Middle frontal gyrus (tissue), 1 donor: ENCODE measurements at regions not wholly inside any gene's neighbourhood (a gene's known extent, or its start where the extent isn't known, plus 50 kb on each side); places are given as distances from the start of the nearest gene placed in this dataset.

Experiments used
- DNase-seq: peaks from one replicate; pipeline ENCODE4 v3.0.0-alpha.2; 2015; ENCODE audit warnings: low spot score; ENCODE audit errors: extremely low spot score

GRCh38 chr7:156487811-156488533 lies 152.6 kb upstream of the RNF32 start:
- DNase-seq, result no peak

DNA sequence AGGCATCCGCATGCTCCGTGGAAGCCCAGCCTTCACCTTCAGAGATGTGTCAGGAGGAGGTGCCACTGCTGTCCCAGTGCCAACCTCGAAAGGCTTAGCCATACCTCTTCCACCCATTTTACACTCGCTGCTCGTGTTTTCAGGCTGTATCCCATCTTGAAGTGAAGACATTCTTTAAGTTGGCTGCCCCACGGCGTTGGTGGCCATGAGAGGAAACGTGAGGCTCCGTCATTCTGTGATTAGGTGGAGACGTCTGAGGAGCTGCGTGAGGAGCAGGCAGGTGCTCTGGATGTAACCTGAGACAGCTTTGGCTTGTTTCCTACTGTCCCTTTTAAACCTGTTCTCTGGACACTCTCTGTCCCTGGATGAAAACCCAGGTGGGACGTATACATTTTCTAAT lies 159.9 kb upstream of the RNF32 start:
- DNase-seq, result no peak

DNA sequence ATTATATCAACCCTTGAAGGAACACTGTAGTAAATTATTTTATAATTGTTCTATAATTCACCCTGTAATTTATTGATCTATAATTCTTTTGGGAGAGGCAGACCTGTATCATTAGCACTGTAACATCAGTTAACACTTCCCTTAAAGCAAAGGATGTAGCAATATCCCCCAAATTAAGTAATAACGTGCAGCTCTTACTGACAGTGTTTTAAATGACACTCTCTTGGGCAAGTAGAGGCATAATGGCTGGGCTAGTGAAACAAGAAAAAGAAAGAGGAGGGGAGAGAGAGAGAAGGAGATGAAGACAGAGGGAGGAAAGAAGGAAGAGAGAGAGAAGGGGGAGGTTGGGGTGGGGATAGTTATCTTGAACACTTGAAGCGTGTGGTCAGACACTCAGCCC lies 161.0 kb upstream of the RNF32 start:
- no peak for DNase-seq

DNA sequence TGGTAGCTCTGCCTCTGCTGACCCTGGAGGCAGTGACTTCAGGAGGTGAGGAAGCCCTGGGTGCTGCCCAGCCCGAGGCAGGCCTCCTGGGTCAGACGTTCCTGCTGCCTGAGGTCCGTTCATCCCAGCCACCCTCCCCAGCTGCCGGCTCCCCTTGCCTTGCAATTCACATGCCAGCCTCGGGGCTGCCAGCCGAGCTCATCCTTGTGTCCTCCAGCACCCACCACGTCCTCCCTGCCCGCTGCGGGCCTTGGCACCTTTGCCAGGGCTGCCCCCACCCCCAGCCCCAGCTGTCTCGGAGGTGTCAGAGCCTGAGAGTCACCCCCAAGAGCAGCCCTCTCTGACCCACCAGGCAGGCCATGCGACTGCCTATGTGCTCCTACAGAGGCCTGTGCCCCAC lies 162.1 kb upstream of the RNF32 start:
- no peak for DNase-seq

DNA sequence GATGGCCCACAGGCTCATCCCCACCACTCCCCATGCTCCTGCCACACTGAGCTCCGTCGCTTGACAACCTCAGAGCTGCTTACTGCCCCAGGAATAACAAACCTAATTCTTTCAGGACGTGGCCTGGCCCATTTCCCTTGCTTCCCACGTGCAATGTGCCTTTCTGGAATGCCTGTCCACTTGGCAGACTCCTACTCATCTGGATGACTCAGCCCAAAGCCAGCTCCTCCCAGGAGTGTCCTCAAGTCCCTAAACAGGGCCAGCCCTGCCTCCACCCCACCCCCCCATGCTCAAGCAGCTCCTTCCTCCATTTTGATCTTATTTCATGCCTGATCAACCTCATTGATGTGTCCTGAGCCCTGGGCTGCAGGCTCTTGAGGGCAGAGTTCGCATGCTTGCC lies 164.9 kb upstream of the RNF32 start:
- no peak for DNase-seq

- no peak for DNase-seq
Measured at GRCh38 chr7:156475179-156475578, 165.4 kb upstream of the RNF32 start.

GRCh38 chr7:156474241-156474743 lies 166.3 kb upstream of the RNF32 start:
- DNase-seq, result no peak

DNA sequence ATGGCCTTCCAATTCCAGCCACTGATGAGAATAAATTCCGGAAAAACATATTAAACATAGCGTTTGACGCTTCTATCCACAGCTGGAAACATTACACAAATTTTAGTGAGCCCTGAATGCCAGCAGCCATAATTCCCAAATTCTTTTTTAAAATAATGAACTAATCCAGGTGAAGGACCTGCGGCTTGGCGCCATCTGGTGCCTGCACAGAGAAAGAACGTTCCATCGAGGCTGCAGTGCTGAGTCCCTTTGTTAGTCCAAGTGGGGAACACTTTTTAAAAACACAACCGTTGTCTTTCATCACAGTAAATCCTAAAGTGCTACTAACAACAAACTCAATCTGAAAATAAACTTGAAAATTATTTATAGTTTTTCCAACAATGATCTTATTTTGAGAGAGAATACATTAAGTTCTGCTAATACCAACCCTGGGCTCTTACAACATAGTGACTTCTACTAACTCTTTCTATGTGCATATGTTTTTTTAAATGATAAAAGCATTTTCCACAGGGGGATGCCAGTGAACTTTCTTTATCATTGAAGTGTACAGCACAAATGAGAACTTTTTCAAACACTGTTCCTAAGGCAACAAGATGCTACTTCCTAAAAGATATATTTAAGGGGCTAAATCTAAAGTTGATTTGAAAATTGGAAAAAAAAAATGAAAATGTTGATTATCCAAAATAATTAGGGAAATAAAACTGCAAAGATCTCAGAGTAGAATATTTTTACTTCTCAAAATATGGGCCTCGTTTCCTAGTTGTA lies 166.9 kb upstream of the RNF32 start:
- no peak for DNase-seq

DNA sequence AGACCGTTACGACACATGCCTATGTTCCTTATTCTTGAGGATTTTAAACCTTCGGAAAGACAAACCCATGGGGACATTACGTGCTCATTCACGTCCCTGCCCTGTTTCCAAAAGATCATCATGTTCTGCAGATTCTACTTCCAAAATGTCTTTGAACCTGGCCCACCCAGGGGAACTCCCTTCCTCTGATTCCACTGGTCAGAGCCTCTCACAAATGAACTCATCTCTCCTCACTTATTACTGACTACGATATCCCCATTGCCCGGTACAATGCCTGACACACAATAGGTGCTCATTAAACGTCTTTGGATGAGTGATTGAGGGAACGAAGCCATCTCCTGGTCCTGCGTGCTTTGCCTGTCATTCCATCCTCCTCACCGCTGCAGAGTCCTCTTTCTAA lies 168.3 kb upstream of the RNF32 start:
- DNase-seq, result no peak

- DNase-seq, result no peak
Measured at GRCh38 chr7:156470399-156471320, 169.9 kb upstream of the RNF32 start.

DNA sequence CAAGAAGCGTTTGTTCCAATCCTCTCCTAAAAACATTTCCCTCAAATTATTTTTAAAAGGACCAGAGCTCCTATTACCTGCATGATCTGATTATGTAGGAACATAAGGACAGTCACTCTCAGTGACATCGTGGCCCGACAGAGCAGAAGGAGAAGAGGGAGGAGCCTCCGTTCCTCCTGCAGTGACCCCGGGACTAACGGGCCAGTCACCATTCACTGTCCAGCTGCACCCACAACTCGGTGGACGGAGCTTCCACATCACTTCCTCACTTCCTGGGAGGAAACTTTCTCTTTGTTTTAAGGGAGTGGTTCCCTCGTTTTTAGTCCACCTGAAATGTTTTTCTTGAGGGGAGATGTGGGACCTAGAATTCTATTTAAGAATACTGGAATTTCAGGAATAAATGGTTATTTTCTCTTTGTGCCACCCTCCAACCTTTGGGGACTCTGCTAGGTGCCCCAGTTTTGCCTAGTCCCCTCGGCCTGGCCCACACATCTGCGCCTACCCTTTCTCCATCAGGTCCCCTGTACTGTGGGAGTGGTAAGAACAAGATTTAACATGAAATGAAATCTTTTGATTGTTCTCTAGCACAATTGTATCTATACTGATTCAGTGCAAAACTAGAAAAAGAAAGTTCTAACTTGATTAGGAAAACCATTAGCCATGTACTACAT lies 173.5 kb upstream of the RNF32 start:
- no peak for DNase-seq

DNA sequence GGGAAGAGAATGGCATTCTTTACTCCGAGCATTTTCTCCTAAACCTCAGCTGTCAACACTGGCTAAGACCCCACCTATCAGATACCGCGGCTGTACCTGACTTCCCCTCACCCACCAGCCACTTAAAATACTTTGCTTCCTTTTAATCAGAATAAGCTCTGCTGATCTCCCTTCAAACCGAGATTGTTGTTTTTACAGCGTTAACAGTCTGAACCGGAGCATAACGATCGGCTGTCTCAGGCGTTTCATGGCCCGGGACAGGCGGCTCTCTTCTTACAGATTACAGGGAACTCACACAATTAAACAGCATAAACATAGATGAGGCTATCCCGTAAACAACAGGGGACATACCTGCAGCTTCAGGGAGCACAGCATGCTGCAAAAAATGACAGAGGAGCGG lies 174.3 kb upstream of the RNF32 start:
- no peak for DNase-seq

DNA sequence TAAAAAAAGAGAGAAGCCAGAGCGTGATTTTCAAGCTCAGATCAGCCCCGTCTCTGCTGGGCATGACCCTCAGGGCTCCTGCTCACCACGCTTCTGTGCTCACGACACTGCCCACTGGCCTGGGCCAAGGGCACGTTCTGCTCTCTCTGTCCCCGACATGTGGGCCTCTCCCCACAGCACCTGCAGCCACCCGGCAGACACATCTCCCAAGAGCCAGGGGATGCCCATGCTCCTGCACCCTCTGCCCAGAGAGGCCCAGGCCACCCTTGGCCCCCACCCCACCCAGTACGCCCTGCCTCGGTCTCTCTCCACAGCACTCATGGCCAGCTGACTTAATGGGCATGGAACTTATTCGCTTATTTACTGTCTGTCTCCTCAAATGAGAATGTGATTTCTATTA lies 175.4 kb upstream of the RNF32 start:
- no peak for DNase-seq

- no peak for DNase-seq
Measured at GRCh38 chr7:156464339-156464738, 176.2 kb upstream of the RNF32 start.

- DNase-seq, result no peak
Measured at GRCh38 chr7:156463280-156463679, 177.3 kb upstream of the RNF32 start.

- no peak for DNase-seq
Measured at GRCh38 chr7:156461881-156462665, 178.5 kb upstream of the RNF32 start.

GRCh38 chr7:156460858-156461627 lies 179.5 kb upstream of the RNF32 start:
- no peak for DNase-seq

DNA sequence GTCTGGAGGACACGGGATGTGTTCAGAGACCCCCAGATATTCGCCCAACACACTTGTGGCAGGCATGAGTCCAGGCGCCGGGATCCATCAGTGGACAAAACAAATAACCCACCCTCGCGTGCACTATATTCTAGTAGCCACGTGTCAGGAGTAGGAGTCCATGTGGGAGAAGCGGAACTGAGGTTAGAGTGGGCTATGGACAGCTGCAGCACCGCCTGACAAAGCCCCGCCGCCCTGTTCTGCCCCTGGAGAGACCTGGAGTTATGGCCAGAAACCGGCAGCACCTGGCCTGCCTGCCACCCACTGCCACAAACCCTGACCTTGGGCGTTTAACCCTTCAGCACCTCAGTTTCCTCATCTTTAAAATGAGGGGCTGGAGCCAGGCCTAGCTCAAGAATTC lies 181.0 kb upstream of the RNF32 start:
- no peak for DNase-seq

GRCh38 chr7:156459067-156459466 lies 181.5 kb upstream of the RNF32 start:
- DNase-seq, result no peak

GRCh38 chr7:156458011-156458410 lies 182.6 kb upstream of the RNF32 start:
- DNase-seq, result no peak
